Lung microvascular endothelial cell (primary cell): ENCODE measurements at regions not wholly inside any gene's neighbourhood (a gene's known extent, or its start where the extent isn't known, plus 50 kb on each side); places are given as distances from the start of the nearest gene placed in this dataset.
"Not testable (repeated sequence)": the region's sequence is repeated elsewhere in the genome, so short reads cannot be mapped to it uniquely, and the experiment has no call there.

ENCODE experiments used
- DNase-seq, 2 donors: peaks; one replicate each; pipeline versions ENCODE4 v3.0.0 to v3.0.0-alpha.2; 2010; ENCODE audit warnings: low read depth in 2 of 2

- no peak for DNase-seq
These were observed 59.2 kb upstream of the TMEM47 start for GRCh38 chrX:34716302-34716701.

GRCh38 chrX:34734383-34734782 lies 77.3 kb upstream of the TMEM47 start:
- no peak for DNase-seq

GRCh38 chrX:34744521-34744920 lies 87.4 kb upstream of the TMEM47 start:
- DNase-seq, result no peak

GRCh38 chrX:34749896-34750295 lies 92.8 kb upstream of the TMEM47 start:
- no peak for DNase-seq

- no peak for DNase-seq
These were observed 107.8 kb upstream of the TMEM47 start for GRCh38 chrX:34764852-34765361.

GRCh38 chrX:34768290-34768689 lies 111.2 kb upstream of the TMEM47 start:
- no peak for DNase-seq

- DNase-seq, result no peak
These were observed 113.4 kb upstream of the TMEM47 start for GRCh38 chrX:34770511-34770910.

- DNase-seq, result no peak
These were observed 121.8 kb upstream of the TMEM47 start for GRCh38 chrX:34778916-34779315.

GRCh38 chrX:34790026-34790425 lies 132.9 kb upstream of the TMEM47 start:
- no peak for DNase-seq

- DNase-seq, result no peak
These were observed 136.6 kb upstream of the FAM47B start for GRCh38 chrX:34805951-34806350.

- DNase-seq, result no peak
These were observed 133.5 kb upstream of the FAM47B start for GRCh38 chrX:34809096-34809495.

- DNase-seq, result no peak
These were observed 132.2 kb upstream of the FAM47B start for GRCh38 chrX:34810364-34810763.

GRCh38 chrX:34810916-34811315 lies 131.7 kb upstream of the FAM47B start:
- no peak for DNase-seq

GRCh38 chrX:34813618-34814017 lies 129.0 kb upstream of the FAM47B start:
- no peak for DNase-seq

- no peak for DNase-seq
These were observed 115.6 kb upstream of the FAM47B start for GRCh38 chrX:34826964-34827363.

GRCh38 chrX:34839451-34839850 lies 103.1 kb upstream of the FAM47B start:
- no peak for DNase-seq

GRCh38 chrX:34841205-34841604 lies 101.4 kb upstream of the FAM47B start:
- not testable (repeated sequence) for DNase-seq

- DNase-seq, result no peak
These were observed 94.3 kb upstream of the FAM47B start for GRCh38 chrX:34848281-34848680.

- no peak for DNase-seq
These were observed 93.2 kb upstream of the FAM47B start for GRCh38 chrX:34849371-34849770.

GRCh38 chrX:34859191-34859590 lies 83.4 kb upstream of the FAM47B start:
- no peak for DNase-seq

- no peak for DNase-seq
These were observed 78.7 kb upstream of the FAM47B start for GRCh38 chrX:34863906-34864305.

GRCh38 chrX:34866646-34867045 lies 76.0 kb upstream of the FAM47B start:
- DNase-seq, result no peak

GRCh38 chrX:34868633-34869032 lies 74.0 kb upstream of the FAM47B start:
- no peak for DNase-seq

GRCh38 chrX:34873500-34874225 lies 68.9 kb upstream of the FAM47B start:
- no peak for DNase-seq
